ENCODE measurements at regions not wholly inside any gene's neighbourhood (a gene's known extent, or its start where the extent isn't known, plus 50 kb on each side); places are given as distances from the start of the nearest gene placed in this dataset. TPM values are rescaled to one million over a fixed set of nuclear protein-coding genes. Genes with fewer than 3 reads are reported as not detected.

- no peak for TF ChIP-seq CTCF (IDR thresholded peaks at IDR 0.05; ENCODE audit: control extremely low read depth, extremely low read depth)
- Histone ChIP-seq H3K9me3 (ENCODE audit: control insufficient read depth in 4 of 4, insufficient read depth in 3 of 4, low read length in 3 of 4) (no peaks in the 10 kb centered on the region), H3K27ac (ENCODE audit: low read depth in 1 of 2, low read length in 1 of 2) (no peak overlapping the region), H3K36me3 (ENCODE audit: control insufficient read depth in 4 of 4, insufficient read depth in 4 of 4, low read length in 4 of 4) (no peaks in the 10 kb centered on the region), H3K4me3 (no peak overlapping the region), H3K27me3 (ENCODE audit: control insufficient read depth in 3 of 3, insufficient read depth in 3 of 3, low read length in 2 of 3) (no peaks in the 10 kb centered on the region), H3K4me1 (ENCODE audit: control insufficient read depth in 5 of 5, insufficient read depth in 5 of 5, low read length in 5 of 5) (peaks cover 0 to 10% (median 0%) of the 10 kb centered on the region in 5 donors), H3K9ac (ENCODE audit: insufficient read depth in 1 of 2, low read length in 2 of 2) (no peak overlapping the region)
- ATAC-seq (ENCODE audit: insufficient read depth, low FRiP score), result no peak
- 47 to 85% methylated on average over 3 of the region's 3 CpGs for WGBS, 2 donors
- no peak for DNase-seq
Measured at GRCh38 chr4:113820108-113820507, 58.6 kb upstream of the CAMK2D start.

- H3K36me3 ChIP-seq (ENCODE audit: control insufficient read depth in 4 of 4, insufficient read depth in 4 of 4, low read length in 4 of 4), result no peaks in the 10 kb centered on the region
- DNase-seq (no peak), ATAC-seq (ENCODE audit: insufficient read depth, low FRiP score) (peak; percentile 11)
- no peaks in the 10 kb centered on the region for H3K27me3 ChIP-seq (ENCODE audit: control insufficient read depth in 3 of 3, insufficient read depth in 3 of 3, low read length in 2 of 3)
- no peak overlapping the region for H3K27ac ChIP-seq (ENCODE audit: low read depth in 1 of 2, low read length in 1 of 2)
- peaks cover 0 to 5% (median 0%) of the 10 kb centered on the region in 5 donors for H3K4me1 ChIP-seq (ENCODE audit: control insufficient read depth in 5 of 5, insufficient read depth in 5 of 5, low read length in 5 of 5)
- no peak overlapping the region for H3K4me3 ChIP-seq
- TF ChIP-seq CTCF (IDR thresholded peaks at IDR 0.05; ENCODE audit: control extremely low read depth, extremely low read depth), result no peak
- no peak overlapping the region for H3K9ac ChIP-seq (ENCODE audit: insufficient read depth in 1 of 2, low read length in 2 of 2)
- no peaks in the 10 kb centered on the region for H3K9me3 ChIP-seq (ENCODE audit: control insufficient read depth in 4 of 4, insufficient read depth in 3 of 4, low read length in 3 of 4)
- 69 to 70% methylated on average over 2 of the region's 2 CpGs for WGBS, 2 donors
Measured at GRCh38 chr4:113815826-113816225, 54.3 kb upstream of the CAMK2D start.

- DNase-seq, result no peak
- no peak overlapping the region for H3K4me3 ChIP-seq
- TF ChIP-seq CTCF (IDR thresholded peaks at IDR 0.05; ENCODE audit: control extremely low read depth, extremely low read depth), result no peak
- no peak overlapping the region for H3K27ac ChIP-seq (ENCODE audit: low read depth in 1 of 2, low read length in 1 of 2)
- peaks cover 0 to 10% (median 0%) of the 10 kb centered on the region in 5 donors for H3K4me1 ChIP-seq (ENCODE audit: control insufficient read depth in 5 of 5, insufficient read depth in 5 of 5, low read length in 5 of 5)
- no peaks in the 10 kb centered on the region for H3K27me3 ChIP-seq (ENCODE audit: control insufficient read depth in 3 of 3, insufficient read depth in 3 of 3, low read length in 2 of 3)
- ATAC-seq (ENCODE audit: insufficient read depth, low FRiP score), result no peak
- H3K36me3 ChIP-seq (ENCODE audit: control insufficient read depth in 4 of 4, insufficient read depth in 4 of 4, low read length in 4 of 4), result no peaks in the 10 kb centered on the region
- H3K9me3 ChIP-seq (ENCODE audit: control insufficient read depth in 4 of 4, insufficient read depth in 3 of 4, low read length in 3 of 4), result no peaks in the 10 kb centered on the region
- no peak overlapping the region for H3K9ac ChIP-seq (ENCODE audit: insufficient read depth in 1 of 2, low read length in 2 of 2)
Measured at GRCh38 chr4:113811359-113811758, 49.8 kb upstream of the CAMK2D start.

Small RNA genes in the stretch of these regions (small RNA-seq; reads per million reads assigned to genes)
- not detected for gene AC111193.1 (ENCODE audit: low replicate concordance)
